Osteoblast (primary cell): ENCODE measurements at regions not wholly inside any gene's neighbourhood (a gene's known extent, or its start where the extent isn't known, plus 50 kb on each side); places are given as distances from the start of the nearest gene placed in this dataset.
A peak's percentile ranks its signal among the peaks of the same experiment; 100 is the strongest.

Experiments used
- DNase-seq: peaks from one replicate; pipeline ENCODE4 v3.0.0; 2011; ENCODE audit warnings: low spot score, mixed read lengths; ENCODE audit not compliant: insufficient read length; ENCODE audit errors: missing footprints
- H2AFZ ChIP-seq: 2 replicates; pipeline ENCODE4 v1.6.0; 2011; ENCODE audit warnings: mild to moderate bottlenecking, low read length
- H3K27ac ChIP-seq: 2 replicates; pipeline ENCODE4 v1.5.1; 2011; ENCODE audit warnings: mild to moderate bottlenecking, low read depth, low read length, moderate library complexity
- H3K27me3 ChIP-seq: 2 replicates; pipeline ENCODE4 v1.6.0; 2012; ENCODE audit warnings: mild to moderate bottlenecking, control low read depth, inconsistent platforms, low read length, moderate library complexity; ENCODE audit not compliant: insufficient read depth
- H3K36me3 ChIP-seq: 2 replicates; pipeline ENCODE4 v1.5.1; 2011; ENCODE audit warnings: mild to moderate bottlenecking, low read length, control low read depth, moderate library complexity; ENCODE audit not compliant: insufficient read depth
- H3K4me1 ChIP-seq: 2 replicates; pipeline ENCODE4 v1.5.1; 2011; ENCODE audit warnings: mild to moderate bottlenecking, low read length, control low read depth, moderate library complexity; ENCODE audit not compliant: insufficient read depth
- H3K4me2 ChIP-seq: 2 replicates; pipeline ENCODE4 v1.6.0; 2011; ENCODE audit warnings: mild to moderate bottlenecking, low read length; ENCODE audit not compliant: insufficient read depth
- H3K4me3 ChIP-seq: fragments of 200-600 bp; sonication (generic); 3 replicates; pipeline ENCODE4 v1.5.1; 2012; ENCODE audit warnings: mild to moderate bottlenecking, low read length, inconsistent platforms; ENCODE audit not compliant: insufficient read depth
- H3K79me2 ChIP-seq: 2 replicates; pipeline ENCODE4 v1.6.0; 2012; ENCODE audit warnings: mild to moderate bottlenecking, low read length, control low read depth, inconsistent platforms; ENCODE audit not compliant: insufficient read depth
- H3K9me3 ChIP-seq: 2 replicates; pipeline ENCODE4 v1.5.1; 2011; ENCODE audit warnings: low read depth, low read length, control low read depth
- H4K20me1 ChIP-seq: 2 replicates; pipeline ENCODE4 v1.6.0; 2012; ENCODE audit warnings: mild to moderate bottlenecking, low read length, control low read depth; ENCODE audit not compliant: insufficient read depth
- TF ChIP-seq, protein P1 (sequence below): IDR thresholded peaks from 2 replicates; pipeline ENCODE4 v1.5.1; 2011; ENCODE audit warnings: mild to moderate bottlenecking, low read depth, low read length, moderate library complexity; ENCODE audit errors: extremely low read depth

DNA sequence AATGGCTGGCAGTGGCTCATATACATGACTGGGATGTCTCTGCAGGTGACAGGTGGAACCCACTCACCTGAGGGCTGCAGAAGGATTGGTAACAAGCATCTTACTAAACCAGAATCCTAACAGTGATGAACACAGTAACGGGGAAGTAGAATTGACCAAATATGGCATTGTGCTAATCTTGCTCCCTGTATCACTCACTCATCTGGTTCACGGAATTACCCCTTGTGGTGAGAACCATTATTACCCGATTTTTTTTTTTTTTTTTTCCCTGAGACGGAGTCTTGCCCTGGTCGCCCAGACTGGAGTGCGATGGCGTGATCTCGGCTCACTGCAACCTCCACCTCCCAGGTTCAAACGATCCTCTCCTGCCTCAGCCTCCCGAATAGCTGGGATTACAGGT is 69.5 kb downstream of the PTPRS start:
- Histone ChIP-seq H3K27ac (no peak overlapping the region), H3K4me2 (no peak overlapping the region), H3K4me3 (no peak overlapping the region), H4K20me1 (peaks cover 12% of the 10 kb centered on the region), H3K79me2 (no peaks in the 10 kb centered on the region), H3K4me1 (no peaks in the 10 kb centered on the region), H3K9me3 (no peaks in the 10 kb centered on the region), H2AFZ (no peak overlapping the region), H3K27me3 (no peaks in the 10 kb centered on the region), H3K36me3 (peaks cover 21% of the 10 kb centered on the region)
- TF ChIP-seq, protein P1, sequence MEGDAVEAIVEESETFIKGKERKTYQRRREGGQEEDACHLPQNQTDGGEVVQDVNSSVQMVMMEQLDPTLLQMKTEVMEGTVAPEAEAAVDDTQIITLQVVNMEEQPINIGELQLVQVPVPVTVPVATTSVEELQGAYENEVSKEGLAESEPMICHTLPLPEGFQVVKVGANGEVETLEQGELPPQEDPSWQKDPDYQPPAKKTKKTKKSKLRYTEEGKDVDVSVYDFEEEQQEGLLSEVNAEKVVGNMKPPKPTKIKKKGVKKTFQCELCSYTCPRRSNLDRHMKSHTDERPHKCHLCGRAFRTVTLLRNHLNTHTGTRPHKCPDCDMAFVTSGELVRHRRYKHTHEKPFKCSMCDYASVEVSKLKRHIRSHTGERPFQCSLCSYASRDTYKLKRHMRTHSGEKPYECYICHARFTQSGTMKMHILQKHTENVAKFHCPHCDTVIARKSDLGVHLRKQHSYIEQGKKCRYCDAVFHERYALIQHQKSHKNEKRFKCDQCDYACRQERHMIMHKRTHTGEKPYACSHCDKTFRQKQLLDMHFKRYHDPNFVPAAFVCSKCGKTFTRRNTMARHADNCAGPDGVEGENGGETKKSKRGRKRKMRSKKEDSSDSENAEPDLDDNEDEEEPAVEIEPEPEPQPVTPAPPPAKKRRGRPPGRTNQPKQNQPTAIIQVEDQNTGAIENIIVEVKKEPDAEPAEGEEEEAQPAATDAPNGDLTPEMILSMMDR = peak; percentile 20
- peak; percentile 89 for DNase-seq

GRCh38 chr19:5269926-5270325 is 70.7 kb downstream of the PTPRS start:
- TF ChIP-seq, protein P1 = no peak
- no peak overlapping the region for H3K4me3 ChIP-seq
- no peaks in the 10 kb centered on the region for H3K27me3 ChIP-seq
- no peak overlapping the region for H3K4me2 ChIP-seq
- H4K20me1 ChIP-seq = peaks cover 9% of the 10 kb centered on the region
- peak; percentile 79 for DNase-seq
- H3K79me2 ChIP-seq = no peaks in the 10 kb centered on the region
- no peak overlapping the region for H3K27ac ChIP-seq
- no peaks in the 10 kb centered on the region for H3K9me3 ChIP-seq
- H3K4me1 ChIP-seq = no peaks in the 10 kb centered on the region
- peaks cover 18% of the 10 kb centered on the region for H3K36me3 ChIP-seq
- H2AFZ ChIP-seq = no peak overlapping the region

- peak; percentile 58 for DNase-seq
- Histone ChIP-seq H2AFZ (no peak overlapping the region), H4K20me1 (peaks cover 12% of the 10 kb centered on the region), H3K79me2 (no peaks in the 10 kb centered on the region), H3K4me3 (no peak overlapping the region), H3K9me3 (no peaks in the 10 kb centered on the region), H3K4me1 (no peaks in the 10 kb centered on the region), H3K27me3 (no peaks in the 10 kb centered on the region), H3K36me3 (peaks cover 18% of the 10 kb centered on the region), H3K27ac (no peak overlapping the region), H3K4me2 (no peak overlapping the region)
- TF ChIP-seq, protein P1 = no peak
Measured at GRCh38 chr19:5269279-5269678, 71.3 kb downstream of the PTPRS start.

DNA sequence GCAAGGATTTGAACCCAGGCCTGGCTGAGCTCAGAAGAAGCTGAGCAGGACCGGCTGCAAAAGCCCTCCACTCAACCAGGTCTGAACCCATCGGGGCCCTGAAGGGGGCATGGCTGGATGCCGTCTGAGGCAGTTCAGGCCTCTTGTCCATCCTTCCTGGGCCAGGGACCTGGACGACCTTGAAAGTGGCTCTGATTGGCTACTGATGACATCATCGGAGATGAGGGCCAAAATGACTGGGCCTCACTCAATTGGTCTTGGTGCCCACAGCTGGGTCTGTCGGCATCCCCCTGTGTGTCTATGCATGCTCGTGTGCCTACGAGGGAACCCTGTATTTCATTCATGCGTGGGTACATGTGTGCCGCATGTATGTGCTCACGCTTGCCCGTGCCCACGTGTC is 71.8 kb downstream of the PTPRS start:
- Histone ChIP-seq H3K4me2 (no peak overlapping the region), H3K4me1 (no peaks in the 10 kb centered on the region), H3K36me3 (peaks cover 21% of the 10 kb centered on the region), H3K79me2 (no peaks in the 10 kb centered on the region), H3K27me3 (no peaks in the 10 kb centered on the region), H3K4me3 (no peak overlapping the region), H3K27ac (no peak overlapping the region), H4K20me1 (peaks cover 13% of the 10 kb centered on the region), H3K9me3 (no peaks in the 10 kb centered on the region), H2AFZ (no peak overlapping the region)
- TF ChIP-seq, protein P1 = no peak
- DNase-seq = peak; percentile 72
